Smooth muscle cell (in vitro differentiated cells): ENCODE measurements at regions not wholly inside any gene's neighbourhood (a gene's known extent, or its start where the extent isn't known, plus 50 kb on each side); places are given as distances from the start of the nearest gene placed in this dataset.

Source experiments
- DNase-seq: peaks from one replicate; lab custom pipeline; 2025; ENCODE audit not compliant: unreplicated experiment; lab: John Stamatoyannopoulos, UW
- H2AFZ ChIP-seq: fragments of 200-600 bp; sonication (generic); 2 replicates; pipeline ENCODE4 v1.6.0; 2016; ENCODE audit warnings: antibody characterized with exemption, low read depth, mild to moderate bottlenecking
- H3F3A ChIP-seq: fragments of 200-600 bp; sonication (generic); 2 replicates; pipeline ENCODE4 v1.6.0; 2017; ENCODE audit warnings: antibody characterized with exemption, low read depth
- H3K27ac ChIP-seq: fragments of 200-600 bp; sonication (generic); 2 replicates; pipeline ENCODE4 v1.5.1; 2016; ENCODE audit warnings: low read depth, mild to moderate bottlenecking
- H3K27me3 ChIP-seq: fragments of 200-600 bp; sonication (generic); 2 replicates; pipeline ENCODE4 v1.6.1; 2016; ENCODE audit warnings: low read depth, mild to moderate bottlenecking
- H3K36me3 ChIP-seq: fragments of 200-600 bp; sonication (generic); 2 replicates; pipeline ENCODE4 v1.5.1; 2016; ENCODE audit warnings: low read depth
- H3K4me1 ChIP-seq: fragments of 200-600 bp; sonication (generic); 2 replicates; pipeline ENCODE4 v1.5.1; 2016; ENCODE audit warnings: low read depth
- H3K4me2 ChIP-seq: fragments of 200-600 bp; sonication (generic); 2 replicates; pipeline ENCODE4 v1.6.0; 2016; ENCODE audit warnings: mild to moderate bottlenecking
- H3K4me3 ChIP-seq: fragments of 200-600 bp; sonication (generic); 2 replicates; pipeline ENCODE4 v1.5.1; 2016; ENCODE audit warnings: mild to moderate bottlenecking
- H3K79me2 ChIP-seq: fragments of 200-600 bp; sonication (generic); 2 replicates; pipeline ENCODE4 v1.6.0; 2016; ENCODE audit warnings: low read depth, mild to moderate bottlenecking
- H3K9ac ChIP-seq: fragments of 200-600 bp; sonication (generic); 2 replicates; pipeline ENCODE4 v1.6.0; 2016; ENCODE audit warnings: low read depth
- H3K9me3 ChIP-seq: fragments of 200-600 bp; sonication (generic); replicated peaks from 2 replicates; pipeline ENCODE4 v1.5.1; 2016; ENCODE audit warnings: low read depth
- H4K20me1 ChIP-seq: fragments of 200-600 bp; sonication (generic); 2 replicates; pipeline ENCODE4 v1.6.0; 2016; ENCODE audit warnings: low read depth
- WGBS: methylation state at CpG from one replicate; pipeline ENCODE4 v1.1.7; 2016; ENCODE audit warnings: low lambda C conversion rate; 5-methylcytosine and 5-hydroxymethylcytosine counted together
- TF ChIP-seq, protein P1 (sequence below): fragments of 200-600 bp; sonication (generic); IDR thresholded peaks from 2 replicates; pipeline ENCODE4 v1.5.1; 2017; ENCODE audit warnings: borderline replicate concordance, mild to moderate bottlenecking, antibody characterized with exemption; ENCODE audit not compliant: insufficient read depth, poor library complexity, severe bottlenecking

DNA sequence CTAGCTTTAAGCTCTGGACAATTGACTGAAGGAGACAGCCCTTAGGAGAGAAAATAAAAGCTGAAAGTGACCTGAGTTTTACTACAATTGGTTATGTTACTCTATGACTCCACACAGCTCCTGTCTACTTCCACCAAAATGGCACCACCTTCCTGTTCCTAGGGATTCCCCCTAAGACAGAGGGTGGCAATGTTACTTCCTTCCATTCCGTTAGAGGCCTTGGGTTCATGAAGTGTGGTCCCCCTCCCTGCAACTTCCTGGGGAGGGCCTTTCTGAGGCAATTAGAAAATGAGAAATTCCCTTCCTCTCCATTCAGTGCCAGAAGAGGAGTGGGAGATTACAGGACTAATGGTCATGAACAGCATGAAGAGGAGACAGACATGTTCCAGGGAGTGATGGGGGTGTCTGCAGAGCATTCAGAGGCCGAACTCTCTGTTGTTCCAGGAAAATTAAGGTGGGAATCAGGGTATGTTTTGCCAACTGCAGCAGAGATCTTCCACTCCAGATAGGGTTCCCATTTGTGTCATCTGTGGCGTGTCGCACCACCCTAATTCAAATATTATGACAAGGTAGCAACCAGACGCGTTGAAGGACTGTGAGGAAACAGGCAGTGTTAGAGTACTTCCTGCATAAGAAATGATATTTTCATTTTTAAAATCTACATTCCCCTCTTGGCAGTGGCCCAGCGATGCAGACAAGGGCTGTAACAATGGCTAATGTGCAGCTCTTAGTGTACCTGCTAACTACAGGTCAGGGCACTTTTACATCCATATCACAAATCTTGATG, 53.1 kb upstream of the TRIM67 start:
- Histone ChIP-seq H3F3A (no peaks in the 10 kb centered on the region), H3K9me3 (no peaks in the 10 kb centered on the region), H3K4me1 (no peaks in the 10 kb centered on the region), H2AFZ (no peak overlapping the region), H3K9ac (no peak overlapping the region), H3K36me3 (no peaks in the 10 kb centered on the region), H4K20me1 (no peaks in the 10 kb centered on the region), H3K4me3 (no peak overlapping the region), H3K4me2 (no peak overlapping the region), H3K27ac (no peak overlapping the region), H3K79me2 (no peaks in the 10 kb centered on the region), H3K27me3 (peaks cover 1% of the 10 kb centered on the region)
- TF ChIP-seq, protein P1, sequence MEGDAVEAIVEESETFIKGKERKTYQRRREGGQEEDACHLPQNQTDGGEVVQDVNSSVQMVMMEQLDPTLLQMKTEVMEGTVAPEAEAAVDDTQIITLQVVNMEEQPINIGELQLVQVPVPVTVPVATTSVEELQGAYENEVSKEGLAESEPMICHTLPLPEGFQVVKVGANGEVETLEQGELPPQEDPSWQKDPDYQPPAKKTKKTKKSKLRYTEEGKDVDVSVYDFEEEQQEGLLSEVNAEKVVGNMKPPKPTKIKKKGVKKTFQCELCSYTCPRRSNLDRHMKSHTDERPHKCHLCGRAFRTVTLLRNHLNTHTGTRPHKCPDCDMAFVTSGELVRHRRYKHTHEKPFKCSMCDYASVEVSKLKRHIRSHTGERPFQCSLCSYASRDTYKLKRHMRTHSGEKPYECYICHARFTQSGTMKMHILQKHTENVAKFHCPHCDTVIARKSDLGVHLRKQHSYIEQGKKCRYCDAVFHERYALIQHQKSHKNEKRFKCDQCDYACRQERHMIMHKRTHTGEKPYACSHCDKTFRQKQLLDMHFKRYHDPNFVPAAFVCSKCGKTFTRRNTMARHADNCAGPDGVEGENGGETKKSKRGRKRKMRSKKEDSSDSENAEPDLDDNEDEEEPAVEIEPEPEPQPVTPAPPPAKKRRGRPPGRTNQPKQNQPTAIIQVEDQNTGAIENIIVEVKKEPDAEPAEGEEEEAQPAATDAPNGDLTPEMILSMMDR: no peak
- no peak for DNase-seq
- 94% methylated on average over 7 of the region's 7 CpGs for whole genome bisulfite sequencing

DNA sequence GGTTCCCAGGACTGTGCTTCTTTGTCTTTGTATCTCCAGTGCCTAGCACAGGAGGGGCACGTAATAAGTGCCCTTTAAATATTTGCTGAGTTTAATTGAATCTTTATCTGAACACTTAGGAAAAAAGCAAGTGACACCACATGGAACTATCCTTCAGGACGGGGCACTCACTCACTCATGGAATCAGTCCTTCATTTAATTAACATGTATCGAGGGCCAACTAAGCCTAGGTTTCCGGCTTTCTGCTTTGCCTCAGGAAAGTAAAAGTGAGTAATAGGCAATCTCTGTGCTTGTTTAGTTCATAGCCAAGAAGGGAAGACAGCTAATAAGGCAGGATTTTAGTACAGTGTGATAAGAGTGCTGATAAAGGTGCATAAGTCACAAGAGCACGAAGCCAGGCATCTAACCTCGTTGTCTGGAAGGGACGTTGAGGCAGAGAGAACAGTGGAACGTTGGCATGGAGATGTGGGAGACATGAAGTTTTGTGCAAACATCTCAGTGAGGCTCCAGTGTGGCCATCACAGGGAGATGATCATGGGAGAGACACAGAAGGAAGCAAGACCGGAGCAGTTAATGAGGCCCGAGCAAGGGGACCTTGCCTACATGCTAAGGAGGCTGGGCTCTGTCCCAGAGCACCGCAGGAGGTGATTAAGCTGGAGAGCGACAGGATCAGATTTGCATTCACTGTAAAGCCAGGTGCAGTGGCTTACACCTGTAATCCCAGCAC, 54.1 kb upstream of the TRIM67 start:
- DNase-seq: no peak
- Histone ChIP-seq H3K9me3 (no peaks in the 10 kb centered on the region), H3K27ac (no peak overlapping the region), H3K4me3 (no peak overlapping the region), H3K9ac (no peak overlapping the region), H3K4me2 (no peak overlapping the region), H3K36me3 (no peaks in the 10 kb centered on the region), H3K79me2 (no peaks in the 10 kb centered on the region), H3F3A (no peaks in the 10 kb centered on the region), H2AFZ (no peak overlapping the region), H3K27me3 (peaks cover 7% of the 10 kb centered on the region), H4K20me1 (no peaks in the 10 kb centered on the region), H3K4me1 (no peaks in the 10 kb centered on the region)
- TF ChIP-seq, protein P1: no peak
- WGBS: 80% methylated on average over 12 of the region's 12 CpGs

DNA sequence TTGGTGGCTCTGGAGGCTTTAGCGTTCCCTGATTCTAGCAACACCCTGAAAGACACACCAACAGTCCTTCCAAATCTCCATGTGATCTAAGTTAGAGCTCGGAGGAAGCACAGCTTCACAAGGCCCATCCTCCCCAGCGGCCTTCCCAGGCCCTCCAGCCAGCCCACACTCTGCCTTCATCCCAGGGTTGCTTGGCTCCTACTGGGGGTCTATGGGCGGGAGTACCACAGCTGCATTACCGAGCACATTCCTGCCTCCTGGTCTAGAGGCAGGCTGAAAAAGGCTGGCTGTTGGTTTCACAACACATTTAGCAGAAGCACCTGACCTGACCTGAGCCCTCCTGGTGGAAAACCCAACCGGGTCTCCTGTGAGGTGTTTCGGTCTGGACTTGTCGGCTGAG, 54.7 kb upstream of the TRIM67 start:
- 90% methylated on average over 8 of the region's 8 CpGs for WGBS
- Histone ChIP-seq H3K79me2 (no peaks in the 10 kb centered on the region), H3K4me3 (no peak overlapping the region), H3K9ac (no peak overlapping the region), H2AFZ (no peak overlapping the region), H3K36me3 (no peaks in the 10 kb centered on the region), H3K9me3 (no peaks in the 10 kb centered on the region), H4K20me1 (no peaks in the 10 kb centered on the region), H3K27ac (no peak overlapping the region), H3K27me3 (peaks cover 14% of the 10 kb centered on the region), H3F3A (no peaks in the 10 kb centered on the region), H3K4me1 (no peaks in the 10 kb centered on the region), H3K4me2 (no peak overlapping the region)
- DNase-seq: no peak
- TF ChIP-seq, protein P1: no peak
